H9 (cell line): ENCODE measurements at regions not wholly inside any gene's neighbourhood (a gene's known extent, or its start where the extent isn't known, plus 50 kb on each side); places are given as distances from the start of the nearest gene placed in this dataset.

ENCODE experiments used
- DNase-seq: peaks from one replicate; pipeline ENCODE4 v3.0.0-alpha.2; 2017
- H2AFZ ChIP-seq: one replicate; pipeline ENCODE4 v1.6.1; 2013; ENCODE audit warnings: mild to moderate bottlenecking, low read length, control low read depth, moderate library complexity
- H2AK5ac ChIP-seq: 2 replicates; pipeline ENCODE4 v1.6.1; 2013; ENCODE audit warnings: low read length, control low read depth, mixed read lengths; ENCODE audit not compliant: insufficient read length
- H2BK120ac ChIP-seq: one replicate; pipeline ENCODE4 v1.6.1; 2013; ENCODE audit warnings: low read depth, mild to moderate bottlenecking, low read length, control low read depth, inconsistent platforms; ENCODE audit not compliant: poor library complexity, severe bottlenecking
- H2BK12ac ChIP-seq: 2 replicates; pipeline ENCODE4 v1.6.1; 2013; ENCODE audit warnings: low read length, control low read depth, mixed read lengths, low read depth; ENCODE audit not compliant: insufficient read length
- H2BK15ac ChIP-seq: 2 replicates; pipeline ENCODE4 v1.6.1; 2013; ENCODE audit warnings: low read depth, low read length, control low read depth
- H2BK20ac ChIP-seq: one replicate; pipeline ENCODE4 v1.6.1; 2013; ENCODE audit warnings: low read depth, mild to moderate bottlenecking, low read length, control low read depth, inconsistent platforms; ENCODE audit not compliant: poor library complexity, severe bottlenecking
- H2BK5ac ChIP-seq: 2 replicates; pipeline ENCODE4 v1.6.1; 2013; ENCODE audit warnings: low read length, control low read depth, mixed read lengths; ENCODE audit not compliant: insufficient read length
- H3K14ac ChIP-seq: 2 replicates; pipeline ENCODE4 v1.6.1; 2013; ENCODE audit warnings: low read length, control low read depth; ENCODE audit not compliant: insufficient read depth
- H3K18ac ChIP-seq: 2 replicates; pipeline ENCODE4 v1.6.1; 2013; ENCODE audit warnings: low read depth, mild to moderate bottlenecking, mixed read lengths, low read length, control low read depth; ENCODE audit not compliant: insufficient read length
- H3K23ac ChIP-seq: 2 replicates; pipeline ENCODE4 v1.6.1; 2013; ENCODE audit warnings: low read length, control low read depth, mixed read lengths, low read depth; ENCODE audit not compliant: insufficient read length
- H3K23me2 ChIP-seq: 2 replicates; pipeline ENCODE4 v1.6.1; 2013; ENCODE audit warnings: low read depth, mild to moderate bottlenecking, mixed read lengths, low read length, control low read depth; ENCODE audit not compliant: insufficient read length, poor library complexity, severe bottlenecking
- H3K27ac ChIP-seq: 2 replicates; pipeline ENCODE4 v1.5.1; 2013; ENCODE audit warnings: low read length, control low read depth, mixed read lengths, low read depth; ENCODE audit not compliant: insufficient read length
- H3K27me3 ChIP-seq: 2 replicates; pipeline ENCODE4 v1.6.1; 2013; ENCODE audit warnings: low read length, control low read depth, inconsistent platforms; ENCODE audit not compliant: insufficient read depth
- H3K4ac ChIP-seq: 2 replicates; pipeline ENCODE4 v1.6.1; 2013; ENCODE audit warnings: low read depth, mild to moderate bottlenecking, control low read depth, inconsistent platforms, low read length, moderate library complexity
- H3K4me1 ChIP-seq: 2 replicates; pipeline ENCODE4 v1.6.1; 2013; ENCODE audit warnings: low read length, control low read depth, inconsistent platforms; ENCODE audit not compliant: insufficient read depth
- H3K4me2 ChIP-seq: 2 replicates; pipeline ENCODE4 v1.6.1; 2013; ENCODE audit warnings: low read length, control low read depth, mixed read lengths; ENCODE audit not compliant: insufficient read length, insufficient read depth
- H3K56ac ChIP-seq: 2 replicates; pipeline ENCODE4 v1.6.1; 2013; ENCODE audit warnings: low read depth, mild to moderate bottlenecking, mixed read lengths, low read length, control low read depth; ENCODE audit not compliant: insufficient read length
- H3K79me1 ChIP-seq: 2 replicates; pipeline ENCODE4 v1.6.1; 2013; ENCODE audit warnings: low read depth, mild to moderate bottlenecking, moderate library complexity, low read length, control low read depth, inconsistent platforms; ENCODE audit not compliant: insufficient read depth, poor library complexity, severe bottlenecking
- H3K79me2 ChIP-seq: 2 replicates; pipeline ENCODE4 v1.6.1; 2013; ENCODE audit warnings: low read length, control low read depth, inconsistent platforms; ENCODE audit not compliant: insufficient read depth
- H3K9ac ChIP-seq: 2 replicates; pipeline ENCODE4 v1.6.1; 2013; ENCODE audit warnings: low read length, control low read depth, mixed read lengths; ENCODE audit not compliant: insufficient read length; ENCODE audit errors: extremely low read depth
- H3K9me3 ChIP-seq: one replicate; pipeline ENCODE4 v1.6.1; 2013; ENCODE audit warnings: low read depth, low read length, inconsistent platforms; ENCODE audit not compliant: control insufficient read depth
- H3T11ph ChIP-seq: one replicate; pipeline ENCODE4 v1.6.1; 2013; ENCODE audit warnings: mild to moderate bottlenecking, low read length, control low read depth, inconsistent platforms
- H4K20me1 ChIP-seq: one replicate; pipeline ENCODE4 v1.6.1; 2013; ENCODE audit not compliant: control insufficient read depth, insufficient read length, insufficient read depth
- H4K5ac ChIP-seq: 2 replicates; pipeline ENCODE4 v1.6.1; 2013; ENCODE audit warnings: low read depth, mild to moderate bottlenecking, mixed read lengths, low read length, control low read depth; ENCODE audit not compliant: insufficient read length
- H4K8ac ChIP-seq: replicated peaks from 2 replicates; pipeline ENCODE4 v1.6.1; 2013; ENCODE audit warnings: low read length, control low read depth, mixed read lengths, low read depth; ENCODE audit not compliant: insufficient read length
- H4K91ac ChIP-seq: 2 replicates; pipeline ENCODE4 v1.6.1; 2013; ENCODE audit warnings: low read depth, mild to moderate bottlenecking, moderate library complexity, mixed read lengths, low read length, control low read depth; ENCODE audit not compliant: insufficient read length
- H3K27ac Mint-ChIP-seq, 3 experiments: 2 replicates in 2 of 3; 3 replicates in 1 of 3; pipeline ENCODE4 v1.8.0; 2020 to 2021; ENCODE audit warnings: mixed read lengths in 3 of 3, mild to moderate bottlenecking in 1 of 3, moderate library complexity in 1 of 3
- H3K27me3 Mint-ChIP-seq: 2 replicates; pipeline ENCODE4 v1.8.0; 2021; ENCODE audit warnings: low read depth, mild to moderate bottlenecking, moderate library complexity, mixed read lengths
- H3K36me3 Mint-ChIP-seq, 3 experiments: 2 replicates in 2 of 3; 3 replicates in 1 of 3; pipeline ENCODE4 v1.8.0; 2020 to 2021; ENCODE audit warnings: low read depth in 3 of 3, mixed read lengths in 3 of 3; ENCODE audit not compliant: insufficient read depth in 1 of 3
- H3K4me1 Mint-ChIP-seq, 2 experiments: 2 replicates each; pipeline ENCODE4 v1.8.0; 2020; ENCODE audit warnings: mixed read lengths in 2 of 2
- H3K4me3 Mint-ChIP-seq, 2 experiments: 2 replicates in 1 of 2; 3 replicates in 1 of 2; pipeline ENCODE4 v1.8.0; 2020 to 2021; ENCODE audit warnings: mild to moderate bottlenecking in 2 of 2, mixed read lengths in 2 of 2, moderate library complexity in 1 of 2
- H3K9me3 Mint-ChIP-seq, 2 experiments: 2 replicates in 1 of 2; 3 replicates in 1 of 2; pipeline ENCODE4 v1.8.0; 2020; ENCODE audit warnings: mild to moderate bottlenecking in 2 of 2, mixed read lengths in 2 of 2, moderate library complexity in 1 of 2
- CTCF ChIP-seq: fragments of 200-600 bp; sonication (generic); conservative IDR thresholded peaks from 3 replicates; pipeline ENCODE4 v1.8.0; 2021; ENCODE audit warnings: antibody characterized with exemption, mild to moderate bottlenecking
- WGBS: extraction: QIAGEN DNeasy Blood & Tissue Kit; methylation state at CpG from one replicate; pipeline ENCODE4 v1.1.7; 2013; ENCODE audit warnings: missing lambda C conversion rate, low lambda C conversion rate, mixed read lengths; ENCODE audit not compliant: insufficient read length; ENCODE audit errors: extremely low coverage; 5-methylcytosine and 5-hydroxymethylcytosine counted together

- Histone ChIP-seq H2BK5ac (no peak overlapping the region), H2BK20ac (no peak overlapping the region), H3K23me2 (no peaks in the 10 kb centered on the region), H3K4ac (no peak overlapping the region), H4K5ac (no peak overlapping the region), H3K4me1 (no peaks in the 10 kb centered on the region; the same call in 1 of the 2 replicates), H3K18ac (no peak overlapping the region), H3K9ac (no peak overlapping the region), H3K79me1 (no peaks in the 10 kb centered on the region), H3K14ac (no peak overlapping the region), H2BK120ac (no peak overlapping the region), H2AK5ac (no peak overlapping the region), H2BK15ac (no peak overlapping the region), H4K91ac (no peak overlapping the region), H3K79me2 (no peaks in the 10 kb centered on the region), H4K20me1 (no peaks in the 10 kb centered on the region), H3K56ac (no peak overlapping the region), H3K9me3 (no peaks in the 10 kb centered on the region), H3K23ac (no peak overlapping the region), H3K27me3 (no peaks in the 10 kb centered on the region), H2AFZ (no peak overlapping the region), H3K27ac (no peak overlapping the region), H2BK12ac (no peak overlapping the region), H3K4me2 (no peak overlapping the region), H3T11ph (no peak overlapping the region), H4K8ac (no peak overlapping the region)
- no peaks in the 10 kb centered on the region for H3K9me3 Mint-ChIP-seq
- peaks cover 20 to 29% of the 10 kb centered on the region in 2 experiments for H3K4me1 Mint-ChIP-seq
- H3K36me3 Mint-ChIP-seq, result no peaks in the 10 kb centered on the region
- no peak for TF ChIP-seq CTCF
- DNase-seq, result peak; percentile 32
- WGBS, result no CpG with 5 or more reads among the region's 6 CpGs
- H3K27me3 Mint-ChIP-seq, result peaks cover 9% of the 10 kb centered on the region
- no peak overlapping the region; a peak in 1 of 7 replicates for H3K27ac Mint-ChIP-seq
- H3K4me3 Mint-ChIP-seq, result no peak overlapping the region
Measured at GRCh38 chr16:65579050-65579449, 457.2 kb upstream of the CDH11 start.
